Uterus (tissue), 3 donors: ENCODE measurements at regions not wholly inside any gene's neighbourhood (a gene's known extent, or its start where the extent isn't known, plus 50 kb on each side); places are given as distances from the start of the nearest gene placed in this dataset.

ENCODE experiments used
- DNase-seq, 2 donors: peaks; one replicate each; pipeline ENCODE4 v3.0.0-alpha.2; 2019 to 2020
- H3K27ac ChIP-seq, 2 donors: fragments of 200-600 bp; sonication (generic); 1 replicate in 1 of 2; 2 replicates in 1 of 2; pipeline ENCODE4 v1.5.1; 2016 to 2018
- H3K27me3 ChIP-seq, 2 donors: fragments of 200-600 bp; sonication (generic); one replicate each; pipeline ENCODE4 v1.5.1; 2018 to 2019; ENCODE audit warnings: control low read depth in 1 of 2
- H3K36me3 ChIP-seq, 2 donors: fragments of 200-600 bp; sonication (generic); one replicate each; pipeline ENCODE4 v1.5.1; 2019; ENCODE audit warnings: control low read depth in 1 of 2
- H3K4me1 ChIP-seq, 2 donors: fragments of 200-600 bp; sonication (generic); one replicate each; pipeline ENCODE4 v1.5.1; 2018 to 2019; ENCODE audit warnings: control low read depth in 1 of 2
- H3K4me3 ChIP-seq, 2 donors: fragments of 200-600 bp; sonication (generic); 1 replicate in 1 of 2; 2 replicates in 1 of 2; pipeline ENCODE4 v1.5.1; 2018 to 2019; ENCODE audit warnings: mild to moderate bottlenecking in 1 of 2
- H3K9me3 ChIP-seq, 2 donors: fragments of 200-600 bp; sonication (generic); one replicate each; pipeline ENCODE4 v1.5.1; 2019; ENCODE audit warnings: control low read depth in 1 of 2
- POLR2A ChIP-seq, 2 donors: fragments of 450-650 bp; IDR thresholded peaks; one replicate each; pipeline ENCODE4 v1.6.1; 2016; ENCODE audit warnings: antibody characterized with exemption in 2 of 2, mild to moderate bottlenecking in 1 of 2, moderate library complexity in 1 of 2
- intact Hi-C: fragments of 100-400 bp; cut with DNase I; formaldehyde crosslinking; loops from one replicate; pipeline ENCODE4 v1.15.1; 2023; ENCODE audit warnings: low total_unique reads
- TF ChIP-seq, protein P1 (sequence below), 4 experiments: fragments of 200-600 bp in 2 of 4; fragments of 450-650 bp in 2 of 4; sonication (generic) in 2 of 4; IDR thresholded peaks; one replicate each; pipeline ENCODE4 v1.5.1; 2016 to 2019; ENCODE audit warnings: antibody characterized with exemption in 4 of 4, mild to moderate bottlenecking in 2 of 4, moderate library complexity in 1 of 4
- donor health status: DM: yes; HTN: yes; CAD: no.

DNA sequence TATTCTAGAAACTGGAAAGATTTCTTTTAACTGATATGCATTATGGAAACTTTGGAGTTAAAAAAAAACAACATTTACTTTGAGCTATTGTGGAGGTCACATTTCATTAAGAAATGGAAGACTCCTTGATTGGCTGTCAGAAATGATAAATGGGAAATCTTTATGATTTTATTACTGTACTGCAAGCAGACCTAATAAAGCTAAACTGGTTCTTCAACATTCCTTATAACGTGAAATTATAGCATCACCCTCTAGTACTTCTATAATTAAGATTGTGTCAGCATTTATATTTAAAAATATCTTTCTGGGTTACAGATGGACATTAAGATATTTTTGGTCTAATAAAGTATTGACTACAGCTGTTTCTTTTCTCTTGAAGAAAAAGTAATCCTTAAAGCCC lies 213.8 kb upstream of the PACRGL start:
- intact Hi-C loops: no loop called here
- Histone ChIP-seq H3K27ac (no peak overlapping the region), H3K4me3 (no peak overlapping the region), H3K27me3 (no peaks in the 10 kb centered on the region), H3K36me3 (peaks cover 0 to 3% of the 10 kb centered on the region in 2 donors), H3K9me3 (no peaks in the 10 kb centered on the region), H3K4me1 (no peaks in the 10 kb centered on the region)
- TF ChIP-seq, protein P1, sequence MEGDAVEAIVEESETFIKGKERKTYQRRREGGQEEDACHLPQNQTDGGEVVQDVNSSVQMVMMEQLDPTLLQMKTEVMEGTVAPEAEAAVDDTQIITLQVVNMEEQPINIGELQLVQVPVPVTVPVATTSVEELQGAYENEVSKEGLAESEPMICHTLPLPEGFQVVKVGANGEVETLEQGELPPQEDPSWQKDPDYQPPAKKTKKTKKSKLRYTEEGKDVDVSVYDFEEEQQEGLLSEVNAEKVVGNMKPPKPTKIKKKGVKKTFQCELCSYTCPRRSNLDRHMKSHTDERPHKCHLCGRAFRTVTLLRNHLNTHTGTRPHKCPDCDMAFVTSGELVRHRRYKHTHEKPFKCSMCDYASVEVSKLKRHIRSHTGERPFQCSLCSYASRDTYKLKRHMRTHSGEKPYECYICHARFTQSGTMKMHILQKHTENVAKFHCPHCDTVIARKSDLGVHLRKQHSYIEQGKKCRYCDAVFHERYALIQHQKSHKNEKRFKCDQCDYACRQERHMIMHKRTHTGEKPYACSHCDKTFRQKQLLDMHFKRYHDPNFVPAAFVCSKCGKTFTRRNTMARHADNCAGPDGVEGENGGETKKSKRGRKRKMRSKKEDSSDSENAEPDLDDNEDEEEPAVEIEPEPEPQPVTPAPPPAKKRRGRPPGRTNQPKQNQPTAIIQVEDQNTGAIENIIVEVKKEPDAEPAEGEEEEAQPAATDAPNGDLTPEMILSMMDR (IDR thresholded peaks at IDR 0.05): no peak
- no peak for TF ChIP-seq POLR2A (IDR thresholded peaks at IDR 0.05)
- no peak for DNase-seq

DNA sequence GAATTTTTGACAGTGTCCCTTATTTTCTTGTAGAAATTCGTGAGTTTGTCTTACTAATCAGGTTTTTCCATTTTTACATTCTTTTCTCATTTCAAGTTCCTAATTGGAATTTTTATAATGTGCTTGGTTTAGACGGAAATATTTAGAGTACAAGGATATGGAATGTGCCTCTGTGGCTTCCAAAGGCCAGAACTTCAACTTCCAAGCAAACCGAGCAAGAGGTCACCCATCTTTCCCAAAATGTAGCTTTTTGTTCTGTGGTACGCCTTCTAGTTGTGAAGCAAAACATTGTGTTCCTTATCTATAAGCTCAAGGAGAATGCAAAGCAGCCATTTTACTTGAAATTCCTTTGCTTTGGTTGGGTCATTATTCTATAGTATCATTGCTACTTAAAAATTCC lies 212.8 kb upstream of the PACRGL start:
- H3K27ac ChIP-seq: no peak overlapping the region
- intact Hi-C loops: no loop called here

DNA sequence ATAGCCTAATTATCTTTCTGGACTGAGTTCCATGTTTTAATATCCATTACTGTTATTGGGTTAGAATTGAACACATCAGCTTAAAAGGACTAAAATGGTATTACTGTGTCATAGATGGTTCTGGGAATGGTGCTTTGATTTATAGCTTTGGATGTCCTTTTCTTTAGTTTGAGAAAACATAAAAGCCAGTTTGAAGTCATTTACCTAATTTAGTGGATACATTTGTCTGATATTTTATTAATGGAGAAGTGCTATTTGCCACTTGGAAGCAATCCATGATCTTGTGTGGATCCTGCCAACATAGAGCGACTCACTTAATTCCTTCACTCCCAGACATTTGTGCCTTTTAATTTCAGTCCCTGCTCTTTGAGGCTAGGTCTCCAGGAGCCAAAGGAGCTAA lies 212.4 kb upstream of the PACRGL start:
- H3K9me3 ChIP-seq: no peaks in the 10 kb centered on the region
- no peaks in the 10 kb centered on the region for H3K4me1 ChIP-seq
- intact Hi-C loops: no loop called here
- no peak for TF ChIP-seq POLR2A (IDR thresholded peaks at IDR 0.05)
- TF ChIP-seq, protein P1 (IDR thresholded peaks at IDR 0.05): no peak
- H3K27me3 ChIP-seq: no peaks in the 10 kb centered on the region
- H3K27ac ChIP-seq: no peak overlapping the region
- no peaks in the 10 kb centered on the region for H3K36me3 ChIP-seq
- no peak for DNase-seq
- H3K4me3 ChIP-seq: no peak overlapping the region

More for the DNA sequence above, 212.8 kb upstream of the PACRGL start:
- TF ChIP-seq, protein P1 (IDR thresholded peaks at IDR 0.05): no peak
- TF ChIP-seq POLR2A (IDR thresholded peaks at IDR 0.05): no peak
- Histone ChIP-seq H3K27me3 (no peaks in the 10 kb centered on the region), H3K36me3 (peaks cover 0 to under 1% of the 10 kb centered on the region in 2 donors), H3K4me3 (no peak overlapping the region), H3K4me1 (no peaks in the 10 kb centered on the region), H3K9me3 (no peaks in the 10 kb centered on the region)
- no peak for DNase-seq

DNA sequence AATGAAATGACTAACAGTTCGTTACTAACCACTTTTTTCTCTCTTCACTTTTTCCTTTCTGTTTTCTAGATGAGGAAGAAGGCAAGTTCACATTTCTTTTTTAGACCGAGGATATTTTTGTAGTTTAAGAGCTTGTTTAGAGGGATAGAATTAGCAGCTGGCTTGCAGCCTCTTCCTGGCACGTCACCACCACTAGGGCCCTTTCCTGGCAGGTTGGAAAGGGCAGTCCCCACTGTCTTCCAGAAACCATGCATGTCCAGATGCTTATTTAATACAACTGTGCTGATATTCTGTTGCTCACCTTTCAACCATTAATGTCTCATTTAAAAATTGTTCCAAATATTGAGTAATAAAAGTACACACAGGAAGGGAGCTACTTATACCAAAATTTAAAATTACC lies 209.5 kb upstream of the PACRGL start:
- H3K27me3 ChIP-seq: no peaks in the 10 kb centered on the region
- H3K4me1 ChIP-seq: no peaks in the 10 kb centered on the region
- intact Hi-C loops: no loop called here
- no peak overlapping the region for H3K27ac ChIP-seq
- TF ChIP-seq, protein P1 (IDR thresholded peaks at IDR 0.05): no peak
- no peak for TF ChIP-seq POLR2A (IDR thresholded peaks at IDR 0.05)
- H3K9me3 ChIP-seq: no peaks in the 10 kb centered on the region
- DNase-seq: no peak
- no peaks in the 10 kb centered on the region for H3K36me3 ChIP-seq
- H3K4me3 ChIP-seq: no peak overlapping the region

DNA sequence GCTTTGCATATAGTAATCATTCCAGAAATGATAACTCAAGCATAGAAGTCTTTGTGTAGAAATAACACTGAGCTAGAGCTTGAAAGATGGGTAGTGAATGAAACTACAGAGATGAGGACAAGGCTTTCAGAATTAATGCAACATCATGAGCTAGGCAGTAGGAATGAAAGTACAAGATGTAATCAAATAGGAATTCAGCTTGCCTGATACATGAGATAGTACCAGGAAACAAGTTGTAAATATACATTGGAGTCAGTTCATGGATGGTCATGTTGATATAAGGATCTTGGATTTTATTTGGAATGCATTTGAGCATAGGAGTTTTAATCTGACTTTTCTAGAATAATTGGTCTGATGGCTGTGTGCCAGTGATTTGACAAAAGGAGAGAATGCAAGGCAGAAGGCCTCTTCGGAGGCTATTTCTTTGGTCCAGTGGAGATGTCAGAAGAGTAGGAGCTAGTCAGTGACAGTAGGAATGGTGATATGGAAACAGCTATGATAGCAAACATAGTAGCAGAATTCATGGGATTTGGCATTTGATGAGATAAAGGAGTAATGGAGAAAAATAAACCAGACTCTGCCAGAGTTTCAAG lies 206.4 kb upstream of the PACRGL start:
- no peak for TF ChIP-seq POLR2A (IDR thresholded peaks at IDR 0.05)
- no peak for DNase-seq
- H3K27me3 ChIP-seq: no peaks in the 10 kb centered on the region
- no peak overlapping the region for H3K4me3 ChIP-seq
- H3K36me3 ChIP-seq: no peaks in the 10 kb centered on the region
- H3K27ac ChIP-seq: no peak overlapping the region
- intact Hi-C loops: no loop called here
- no peaks in the 10 kb centered on the region for H3K4me1 ChIP-seq
- no peaks in the 10 kb centered on the region for H3K9me3 ChIP-seq

DNA sequence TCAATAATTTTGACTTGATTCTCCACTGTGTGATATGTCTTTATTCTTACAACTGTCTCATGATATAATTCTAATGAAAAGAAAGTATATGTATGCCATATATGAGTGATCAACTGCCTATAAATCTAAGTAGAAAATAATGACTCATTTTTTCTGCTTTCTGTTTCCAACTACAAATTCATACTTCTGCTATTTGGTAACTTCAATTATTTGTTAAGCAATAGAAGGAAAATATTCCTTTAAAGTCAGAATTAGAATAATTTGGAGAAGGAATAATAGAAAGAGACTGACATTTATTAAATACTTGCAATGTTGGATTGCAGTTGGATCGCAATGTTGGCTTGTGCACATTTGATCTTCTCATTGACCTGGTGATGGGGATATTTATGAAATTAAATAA lies 204.2 kb upstream of the PACRGL start:
- Histone ChIP-seq H3K36me3 (no peaks in the 10 kb centered on the region), H3K4me3 (no peak overlapping the region), H3K9me3 (no peaks in the 10 kb centered on the region), H3K27me3 (no peaks in the 10 kb centered on the region), H3K27ac (no peak overlapping the region), H3K4me1 (no peaks in the 10 kb centered on the region)
- TF ChIP-seq POLR2A (IDR thresholded peaks at IDR 0.05): no peak
- TF ChIP-seq, protein P1 (IDR thresholded peaks at IDR 0.05): no peak
- no peak for DNase-seq
- intact Hi-C loops: no loop called here
